ENCODE measurements at regions not wholly inside any gene's neighbourhood (a gene's known extent, or its start where the extent isn't known, plus 50 kb on each side); places are given as distances from the start of the nearest gene placed in this dataset.

- no peak overlapping the region for H3K4me2 ChIP-seq (ENCODE audit: insufficient read depth, low read length)
- H3K36me3 ChIP-seq (ENCODE audit: control insufficient read depth in 2 of 2, extremely low read depth in 1 of 2, insufficient read depth in 2 of 2, low read length in 2 of 2): no peaks in the 10 kb centered on the region
- POLR2A ChIA-PET: no interaction called here
- H3K4me3 ChIP-seq (replicated peaks in 1 of 3; ENCODE audit: insufficient read depth in 1 of 3, low read depth in 1 of 3, low read length in 3 of 3): no peak overlapping the region
- no peak overlapping the region for H3K27ac ChIP-seq (ENCODE audit: insufficient read depth, low read depth, low read length)
- BruUV-seq (replicated peaks): no TSS peak
- no peak for TF ChIP-seq POLR2A (IDR thresholded peaks at IDR 0.05; ENCODE audit: low read depth, low read length)
- TF ChIP-seq, protein P1, sequence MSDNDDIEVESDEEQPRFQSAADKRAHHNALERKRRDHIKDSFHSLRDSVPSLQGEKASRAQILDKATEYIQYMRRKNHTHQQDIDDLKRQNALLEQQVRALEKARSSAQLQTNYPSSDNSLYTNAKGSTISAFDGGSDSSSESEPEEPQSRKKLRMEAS (IDR thresholded peaks at IDR 0.05; ENCODE audit: insufficient read depth, insufficient read length): no peak
- TF ChIP-seq, protein P2, sequence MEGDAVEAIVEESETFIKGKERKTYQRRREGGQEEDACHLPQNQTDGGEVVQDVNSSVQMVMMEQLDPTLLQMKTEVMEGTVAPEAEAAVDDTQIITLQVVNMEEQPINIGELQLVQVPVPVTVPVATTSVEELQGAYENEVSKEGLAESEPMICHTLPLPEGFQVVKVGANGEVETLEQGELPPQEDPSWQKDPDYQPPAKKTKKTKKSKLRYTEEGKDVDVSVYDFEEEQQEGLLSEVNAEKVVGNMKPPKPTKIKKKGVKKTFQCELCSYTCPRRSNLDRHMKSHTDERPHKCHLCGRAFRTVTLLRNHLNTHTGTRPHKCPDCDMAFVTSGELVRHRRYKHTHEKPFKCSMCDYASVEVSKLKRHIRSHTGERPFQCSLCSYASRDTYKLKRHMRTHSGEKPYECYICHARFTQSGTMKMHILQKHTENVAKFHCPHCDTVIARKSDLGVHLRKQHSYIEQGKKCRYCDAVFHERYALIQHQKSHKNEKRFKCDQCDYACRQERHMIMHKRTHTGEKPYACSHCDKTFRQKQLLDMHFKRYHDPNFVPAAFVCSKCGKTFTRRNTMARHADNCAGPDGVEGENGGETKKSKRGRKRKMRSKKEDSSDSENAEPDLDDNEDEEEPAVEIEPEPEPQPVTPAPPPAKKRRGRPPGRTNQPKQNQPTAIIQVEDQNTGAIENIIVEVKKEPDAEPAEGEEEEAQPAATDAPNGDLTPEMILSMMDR (IDR thresholded peaks at IDR 0.05; ENCODE audit: extremely low read depth in 1 of 2, insufficient read depth in 1 of 2, low read depth in 1 of 2, low read length in 2 of 2): no peak
- TF ChIP-seq EZH2 (IDR thresholded peaks at IDR 0.05; ENCODE audit: borderline replicate concordance, low read depth, low read length, severe bottlenecking): no peak
- intact Hi-C loops (cut with micrococcal nuclease) (no loop called here), dilution Hi-C loops (cut with MboI; ENCODE audit: extremely low pct_ligation_motif_present, low sequenced_read_pairs) (no loop called here)
- H2AFZ ChIP-seq (ENCODE audit: low read depth, low read length): no peak overlapping the region
- no peaks in the 10 kb centered on the region for H4K20me1 ChIP-seq (replicated peaks; ENCODE audit: control insufficient read depth, extremely low read depth, insufficient read depth, low read length)
- CTCF ChIA-PET: no interaction called here
- no peak overlapping the region for H3K9ac ChIP-seq (replicated peaks; ENCODE audit: extremely low read depth, insufficient read depth, low read length)
- no peaks in the 10 kb centered on the region for H3K79me2 ChIP-seq (ENCODE audit: control insufficient read depth, insufficient read depth, low read length)
- FAIRE-seq: no peak
- no peaks in the 10 kb centered on the region for H3K4me1 ChIP-seq (ENCODE audit: control insufficient read depth, extremely low read depth, insufficient read depth, low read length)
- H3K27me3 ChIP-seq (ENCODE audit: control insufficient read depth in 2 of 2, insufficient read depth in 2 of 2, low read length in 2 of 2): no peaks in the 10 kb centered on the region
- no peak for DNase-seq (ENCODE audit: low read depth, low spot score)
- H3K9me3 ChIP-seq (replicated peaks; ENCODE audit: control insufficient read depth, insufficient read depth, low read length): no peaks in the 10 kb centered on the region
- no peaks in the 10 kb centered on the region for H3K9me1 ChIP-seq (replicated peaks; ENCODE audit: control insufficient read depth, extremely low read depth, insufficient read depth, low read length)
Observed at GRCh38 chr9:18040327-18040726, 433.6 kb upstream of the ADAMTSL1 start.

- Histone ChIP-seq H4K20me1 (replicated peaks; ENCODE audit: control insufficient read depth, extremely low read depth, insufficient read depth, low read length) (no peaks in the 10 kb centered on the region), H3K27me3 (ENCODE audit: control insufficient read depth in 2 of 2, insufficient read depth in 2 of 2, low read length in 2 of 2) (peaks cover 0 to 2% of the 10 kb centered on the region in 2 experiments), H2AFZ (ENCODE audit: low read depth, low read length) (no peak overlapping the region), H3K27ac (ENCODE audit: insufficient read depth, low read depth, low read length) (no peak overlapping the region), H3K9me1 (replicated peaks; ENCODE audit: control insufficient read depth, extremely low read depth, insufficient read depth, low read length) (no peaks in the 10 kb centered on the region), H3K79me2 (ENCODE audit: control insufficient read depth, insufficient read depth, low read length) (no peaks in the 10 kb centered on the region), H3K4me1 (ENCODE audit: control insufficient read depth, extremely low read depth, insufficient read depth, low read length) (no peaks in the 10 kb centered on the region), H3K9ac (replicated peaks; ENCODE audit: extremely low read depth, insufficient read depth, low read length) (no peak overlapping the region), H3K9me3 (replicated peaks; ENCODE audit: control insufficient read depth, insufficient read depth, low read length) (no peaks in the 10 kb centered on the region), H3K4me2 (ENCODE audit: insufficient read depth, low read length) (no peak overlapping the region), H3K36me3 (ENCODE audit: control insufficient read depth in 2 of 2, extremely low read depth in 1 of 2, insufficient read depth in 2 of 2, low read length in 2 of 2) (no peaks in the 10 kb centered on the region), H3K4me3 (replicated peaks in 1 of 3; ENCODE audit: insufficient read depth in 1 of 3, low read depth in 1 of 3, low read length in 3 of 3) (no peak overlapping the region)
- ChIA-PET POLR2A (no interaction called here), CTCF (no interaction called here)
- no TSS peak for BruUV-seq (replicated peaks)
- FAIRE-seq (no peak), DNase-seq (ENCODE audit: low read depth, low spot score) (no peak)
- TF ChIP-seq MYC (IDR thresholded peaks at IDR 0.05; ENCODE audit: low read depth, low read length) (no peak), POLR2AphosphoS5 (IDR thresholded peaks at IDR 0.05; ENCODE audit: insufficient read depth, low read depth, low read length) (no peak), GATA2 (IDR thresholded peaks at IDR 0.05; ENCODE audit: insufficient read depth, insufficient read length, low read depth, low read length) (no peak), JUN (IDR thresholded peaks at IDR 0.05; ENCODE audit: borderline replicate concordance, insufficient read depth, insufficient read length, low read depth) (no peak), POLR2A (IDR thresholded peaks at IDR 0.05; ENCODE audit: low read depth, low read length) (no peak), FOS (IDR thresholded peaks at IDR 0.05; ENCODE audit: borderline replicate concordance, insufficient read depth, low read length) (no peak), EZH2 (IDR thresholded peaks at IDR 0.05; ENCODE audit: borderline replicate concordance, low read depth, low read length, severe bottlenecking) (no peak)
- TF ChIP-seq, protein P2 (IDR thresholded peaks at IDR 0.05; ENCODE audit: extremely low read depth in 1 of 2, insufficient read depth in 1 of 2, low read depth in 1 of 2, low read length in 2 of 2): no peak
- TF ChIP-seq, protein P1 (IDR thresholded peaks at IDR 0.05; ENCODE audit: insufficient read depth, insufficient read length): no peak
- intact Hi-C loops (cut with micrococcal nuclease): no loop called here
- dilution Hi-C loops (cut with MboI; ENCODE audit: extremely low pct_ligation_motif_present, low sequenced_read_pairs): no loop called here
Observed at GRCh38 chr9:18043978-18044377, 430.0 kb upstream of the ADAMTSL1 start.
